HL-60 (cell line): ENCODE measurements at regions not wholly inside any gene's neighbourhood (a gene's known extent, or its start where the extent isn't known, plus 50 kb on each side); places are given as distances from the start of the nearest gene placed in this dataset.

Source experiments
- DNase-seq, 2 experiments: peaks; one replicate each; pipeline ENCODE4 v3.0.0-alpha.2; 2010 to 2020; ENCODE audit warnings: low read depth in 1 of 2, low spot score in 1 of 2
- H3K27ac ChIP-seq: fragments of 250-450 bp; sonication (Bioruptor Pico); replicated peaks from 2 replicates; pipeline ENCODE4 v1.5.1; 2020; ENCODE audit warnings: mild to moderate bottlenecking, moderate library complexity
- H3K27me3 ChIP-seq: fragments of 250-450 bp; sonication (Bioruptor Pico); 2 replicates; pipeline ENCODE4 v1.5.1; 2021; ENCODE audit warnings: mild to moderate bottlenecking, moderate library complexity; ENCODE audit not compliant: insufficient read depth, poor library complexity, severe bottlenecking
- H3K4me3 ChIP-seq: replicated peaks from 2 replicates; pipeline ENCODE4 v1.5.1; 2011; ENCODE audit warnings: mild to moderate bottlenecking, control low read depth, low read length; ENCODE audit not compliant: insufficient read depth
- GABPA ChIP-seq: IDR thresholded peaks from 2 replicates; pipeline ENCODE4 v1.6.1; 2012; ENCODE audit warnings: low read depth
- POLR2AphosphoS5 ChIP-seq: IDR thresholded peaks from 2 replicates; pipeline ENCODE4 v1.6.1; 2012; ENCODE audit warnings: low read depth
- SPI1 ChIP-seq: IDR thresholded peaks from 2 replicates; pipeline ENCODE4 v1.6.1; 2012; ENCODE audit warnings: low read depth, mild to moderate bottlenecking, borderline replicate concordance
- TF ChIP-seq, protein P1 (sequence below): IDR thresholded peaks from one replicate; pipeline ENCODE4 v1.5.1; 2011; ENCODE audit warnings: low read length, control low read depth, inconsistent platforms; ENCODE audit not compliant: insufficient read depth
- TF ChIP-seq, protein P2 (sequence below): IDR thresholded peaks from 2 replicates; pipeline ENCODE4 v1.6.1; 2012; ENCODE audit warnings: low read depth; ENCODE audit not compliant: insufficient replicate concordance

DNA sequence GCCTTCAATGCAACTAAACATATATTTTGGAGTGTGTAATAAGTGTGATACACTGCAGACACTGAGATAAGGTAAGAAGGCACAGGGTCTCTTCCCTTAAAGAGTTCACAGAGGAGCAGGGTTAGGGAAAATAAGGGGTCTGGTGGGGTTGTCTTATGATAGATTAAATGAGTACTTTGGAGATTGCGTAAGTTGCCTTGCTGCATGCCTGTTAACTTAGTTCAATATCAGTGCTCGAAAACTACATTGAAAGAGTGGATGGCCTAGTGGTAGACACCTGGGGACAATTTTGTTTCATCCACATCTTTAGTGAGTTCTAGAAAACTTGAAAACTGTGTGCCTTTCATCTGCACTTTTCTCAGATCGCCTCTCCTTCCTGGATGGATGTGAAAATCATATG lies 123.2 kb upstream of the BTBD3 start:
- Histone ChIP-seq H3K27me3 (no peaks in the 10 kb centered on the region), H3K27ac (no peak overlapping the region), H3K4me3 (no peak overlapping the region)
- no peak for DNase-seq
- no peak for TF ChIP-seq POLR2AphosphoS5
- no peak for TF ChIP-seq SPI1
- no peak for TF ChIP-seq GABPA
- TF ChIP-seq, protein P1, sequence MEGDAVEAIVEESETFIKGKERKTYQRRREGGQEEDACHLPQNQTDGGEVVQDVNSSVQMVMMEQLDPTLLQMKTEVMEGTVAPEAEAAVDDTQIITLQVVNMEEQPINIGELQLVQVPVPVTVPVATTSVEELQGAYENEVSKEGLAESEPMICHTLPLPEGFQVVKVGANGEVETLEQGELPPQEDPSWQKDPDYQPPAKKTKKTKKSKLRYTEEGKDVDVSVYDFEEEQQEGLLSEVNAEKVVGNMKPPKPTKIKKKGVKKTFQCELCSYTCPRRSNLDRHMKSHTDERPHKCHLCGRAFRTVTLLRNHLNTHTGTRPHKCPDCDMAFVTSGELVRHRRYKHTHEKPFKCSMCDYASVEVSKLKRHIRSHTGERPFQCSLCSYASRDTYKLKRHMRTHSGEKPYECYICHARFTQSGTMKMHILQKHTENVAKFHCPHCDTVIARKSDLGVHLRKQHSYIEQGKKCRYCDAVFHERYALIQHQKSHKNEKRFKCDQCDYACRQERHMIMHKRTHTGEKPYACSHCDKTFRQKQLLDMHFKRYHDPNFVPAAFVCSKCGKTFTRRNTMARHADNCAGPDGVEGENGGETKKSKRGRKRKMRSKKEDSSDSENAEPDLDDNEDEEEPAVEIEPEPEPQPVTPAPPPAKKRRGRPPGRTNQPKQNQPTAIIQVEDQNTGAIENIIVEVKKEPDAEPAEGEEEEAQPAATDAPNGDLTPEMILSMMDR = no peak
- TF ChIP-seq, protein P2, sequence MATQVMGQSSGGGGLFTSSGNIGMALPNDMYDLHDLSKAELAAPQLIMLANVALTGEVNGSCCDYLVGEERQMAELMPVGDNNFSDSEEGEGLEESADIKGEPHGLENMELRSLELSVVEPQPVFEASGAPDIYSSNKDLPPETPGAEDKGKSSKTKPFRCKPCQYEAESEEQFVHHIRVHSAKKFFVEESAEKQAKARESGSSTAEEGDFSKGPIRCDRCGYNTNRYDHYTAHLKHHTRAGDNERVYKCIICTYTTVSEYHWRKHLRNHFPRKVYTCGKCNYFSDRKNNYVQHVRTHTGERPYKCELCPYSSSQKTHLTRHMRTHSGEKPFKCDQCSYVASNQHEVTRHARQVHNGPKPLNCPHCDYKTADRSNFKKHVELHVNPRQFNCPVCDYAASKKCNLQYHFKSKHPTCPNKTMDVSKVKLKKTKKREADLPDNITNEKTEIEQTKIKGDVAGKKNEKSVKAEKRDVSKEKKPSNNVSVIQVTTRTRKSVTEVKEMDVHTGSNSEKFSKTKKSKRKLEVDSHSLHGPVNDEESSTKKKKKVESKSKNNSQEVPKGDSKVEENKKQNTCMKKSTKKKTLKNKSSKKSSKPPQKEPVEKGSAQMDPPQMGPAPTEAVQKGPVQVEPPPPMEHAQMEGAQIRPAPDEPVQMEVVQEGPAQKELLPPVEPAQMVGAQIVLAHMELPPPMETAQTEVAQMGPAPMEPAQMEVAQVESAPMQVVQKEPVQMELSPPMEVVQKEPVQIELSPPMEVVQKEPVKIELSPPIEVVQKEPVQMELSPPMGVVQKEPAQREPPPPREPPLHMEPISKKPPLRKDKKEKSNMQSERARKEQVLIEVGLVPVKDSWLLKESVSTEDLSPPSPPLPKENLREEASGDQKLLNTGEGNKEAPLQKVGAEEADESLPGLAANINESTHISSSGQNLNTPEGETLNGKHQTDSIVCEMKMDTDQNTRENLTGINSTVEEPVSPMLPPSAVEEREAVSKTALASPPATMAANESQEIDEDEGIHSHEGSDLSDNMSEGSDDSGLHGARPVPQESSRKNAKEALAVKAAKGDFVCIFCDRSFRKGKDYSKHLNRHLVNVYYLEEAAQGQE = no peak

DNA sequence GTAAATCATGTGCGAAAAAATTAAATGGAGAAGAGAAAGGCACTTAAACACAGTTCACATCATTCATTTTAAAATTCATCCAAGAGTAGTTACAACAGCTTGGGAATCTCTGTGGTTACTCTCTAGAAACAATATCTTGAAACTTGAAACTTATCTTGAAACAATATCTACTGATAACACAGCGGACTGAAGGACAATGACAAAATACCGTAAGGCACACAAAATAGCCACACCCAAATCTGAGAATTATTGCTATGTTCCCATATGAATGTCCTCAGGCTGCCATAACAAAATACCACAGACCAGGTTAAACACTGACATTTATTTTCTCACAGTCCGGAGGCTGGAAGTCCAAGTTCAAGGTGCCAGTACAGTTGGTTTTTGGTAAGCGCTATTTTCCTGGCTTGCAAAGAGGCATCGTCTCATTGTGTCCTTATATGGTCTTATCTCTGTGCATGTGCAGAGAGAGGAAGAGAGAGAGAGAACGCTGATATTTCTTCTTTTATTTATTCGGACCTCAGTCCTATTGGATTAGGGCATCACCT lies 122.5 kb upstream of the BTBD3 start:
- Histone ChIP-seq H3K27me3 (no peaks in the 10 kb centered on the region), H3K4me3 (no peak overlapping the region), H3K27ac (no peak overlapping the region)
- TF ChIP-seq, protein P1 = no peak
- TF ChIP-seq GABPA (no peak), POLR2AphosphoS5 (no peak), SPI1 (no peak)
- TF ChIP-seq, protein P2 = no peak
- DNase-seq = no peak

DNA sequence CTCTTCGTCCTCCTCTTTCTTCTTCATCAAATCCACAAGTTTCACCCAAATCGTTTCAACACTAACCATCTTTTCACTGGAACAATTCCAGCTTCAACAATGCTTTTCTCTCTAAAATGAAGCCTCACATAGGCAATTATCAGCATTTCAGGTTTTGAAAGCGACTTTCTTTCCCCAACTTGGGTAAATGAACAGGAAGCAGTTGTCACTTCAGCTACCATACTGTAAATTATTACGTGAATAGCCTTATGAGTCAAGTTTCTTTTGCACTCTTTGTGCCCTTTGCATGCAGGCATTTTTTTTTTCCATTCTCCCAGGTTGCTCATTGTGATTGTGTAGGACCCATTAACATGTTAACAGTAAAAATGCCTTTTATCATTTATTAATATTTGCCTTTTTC lies 121.7 kb upstream of the BTBD3 start:
- no peak overlapping the region for H3K4me3 ChIP-seq
- H3K27me3 ChIP-seq = no peaks in the 10 kb centered on the region
- TF ChIP-seq, protein P2 = no peak
- TF ChIP-seq, protein P1 = no peak
- TF ChIP-seq GABPA (no peak), SPI1 (no peak), POLR2AphosphoS5 (no peak)
- no peak overlapping the region for H3K27ac ChIP-seq
- no peak for DNase-seq
